ENCODE measurements at regions not wholly inside any gene's neighbourhood (a gene's known extent, or its start where the extent isn't known, plus 50 kb on each side); places are given as distances from the start of the nearest gene placed in this dataset.
"Not testable (repeated sequence)": the region's sequence is repeated elsewhere in the genome, so short reads cannot be mapped to it uniquely, and the experiment has no call there.

- no peak for TF ChIP-seq POLR2A (IDR thresholded peaks at IDR 0.05; ENCODE audit: low read depth, low read length)
- no peak for TF ChIP-seq TAF1 (IDR thresholded peaks at IDR 0.05; ENCODE audit: borderline replicate concordance, low read depth, low read length)
- no peak for TF ChIP-seq POLR2AphosphoS5 (IDR thresholded peaks at IDR 0.05; ENCODE audit: low read depth, low read length)
- DNase-seq (ENCODE audit: insufficient read length) (no peak), FAIRE-seq (no peak)
Observed at GRCh38 chr12:90773491-90773890, 181.5 kb downstream of the CCER1 start.

- TF ChIP-seq POLR2AphosphoS5 (IDR thresholded peaks at IDR 0.05; ENCODE audit: low read depth, low read length) (no peak), POLR2A (IDR thresholded peaks at IDR 0.05; ENCODE audit: low read depth, low read length) (no peak), TAF1 (IDR thresholded peaks at IDR 0.05; ENCODE audit: borderline replicate concordance, low read depth, low read length) (no peak)
- no peak for DNase-seq (ENCODE audit: insufficient read length)
- no peak for FAIRE-seq
Observed at GRCh38 chr12:90770861-90771260, 184.1 kb downstream of the CCER1 start.

DNA sequence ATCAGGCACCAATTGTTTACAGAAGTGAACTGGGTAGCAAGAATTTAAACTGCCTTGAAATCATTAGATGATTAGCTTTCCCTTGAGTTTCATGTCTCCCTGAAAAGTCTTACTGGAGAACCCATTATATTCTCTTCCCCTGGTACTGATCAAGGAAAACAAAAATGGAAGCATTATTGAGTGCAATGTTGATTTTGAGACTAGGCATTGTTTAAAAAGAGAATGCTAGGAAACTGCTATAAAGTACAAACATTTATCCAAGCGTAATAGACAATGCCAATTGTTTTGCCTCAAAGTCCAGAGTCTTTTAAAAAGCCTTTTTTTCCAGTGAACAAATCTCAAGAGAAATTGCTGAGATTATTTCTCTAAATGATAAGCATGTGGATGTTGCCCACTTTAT lies 197.0 kb downstream of the CCER1 start:
- TF ChIP-seq POLR2A (IDR thresholded peaks at IDR 0.05; ENCODE audit: low read depth, low read length) (no peak), POLR2AphosphoS5 (IDR thresholded peaks at IDR 0.05; ENCODE audit: low read depth, low read length) (no peak), TAF1 (IDR thresholded peaks at IDR 0.05; ENCODE audit: borderline replicate concordance, low read depth, low read length) (no peak)
- DNase-seq (ENCODE audit: insufficient read length) (no peak), FAIRE-seq (no peak)

- DNase-seq (ENCODE audit: insufficient read length) (no peak), FAIRE-seq (no peak)
- TF ChIP-seq TAF1 (IDR thresholded peaks at IDR 0.05; ENCODE audit: borderline replicate concordance, low read depth, low read length) = no peak
- TF ChIP-seq POLR2AphosphoS5 (IDR thresholded peaks at IDR 0.05; ENCODE audit: low read depth, low read length) = no peak
- TF ChIP-seq POLR2A (IDR thresholded peaks at IDR 0.05; ENCODE audit: low read depth, low read length) = no peak
Observed at GRCh38 chr12:90745211-90745610, 209.8 kb downstream of the CCER1 start.

DNA sequence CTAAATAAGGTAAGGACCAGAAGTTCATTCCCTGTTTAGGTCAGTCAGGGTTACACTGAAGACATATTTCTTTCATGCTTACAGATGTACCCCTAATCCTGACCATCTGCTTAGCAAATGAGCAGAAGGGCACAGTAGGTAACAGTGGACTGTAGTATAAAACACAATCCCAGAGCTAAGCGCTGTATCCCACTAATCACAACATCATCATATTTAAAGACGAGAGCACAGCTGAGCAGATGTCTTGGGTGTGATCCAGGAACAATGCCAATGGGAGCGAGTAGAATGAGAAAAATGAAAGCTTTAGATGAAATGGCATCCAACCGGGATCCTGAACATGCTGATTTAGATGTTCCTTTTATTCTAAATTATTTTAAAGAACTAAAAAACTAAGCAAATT lies 213.4 kb downstream of the CCER1 start:
- FAIRE-seq = no peak
- DNase-seq (ENCODE audit: insufficient read length) = no peak
- TF ChIP-seq POLR2A (IDR thresholded peaks at IDR 0.05; ENCODE audit: low read depth, low read length) = no peak
- TF ChIP-seq TAF1 (IDR thresholded peaks at IDR 0.05; ENCODE audit: borderline replicate concordance, low read depth, low read length) = no peak
- no peak for TF ChIP-seq POLR2AphosphoS5 (IDR thresholded peaks at IDR 0.05; ENCODE audit: low read depth, low read length)

DNA sequence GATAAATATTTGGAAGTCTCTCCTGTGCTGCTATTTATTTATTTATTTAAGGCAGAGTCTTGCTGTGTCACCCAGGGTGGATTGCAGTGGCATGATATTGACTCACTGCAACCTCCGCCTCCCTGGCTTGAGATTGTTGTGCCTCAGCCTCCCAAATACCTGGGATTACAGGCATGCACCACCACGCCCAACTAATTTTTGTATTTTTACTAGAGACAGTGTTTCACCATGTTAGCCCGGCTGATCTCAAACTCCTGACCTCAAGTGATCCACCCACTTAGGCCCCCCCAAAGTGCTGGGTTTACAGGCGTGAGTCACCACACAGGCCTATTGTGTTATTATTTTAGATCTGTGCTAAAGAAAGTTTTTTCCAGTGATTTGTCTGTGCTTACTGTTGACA lies 225.2 kb downstream of the CCER1 start:
- TF ChIP-seq POLR2AphosphoS5 (IDR thresholded peaks at IDR 0.05; ENCODE audit: low read depth, low read length) (no peak), TAF1 (IDR thresholded peaks at IDR 0.05; ENCODE audit: borderline replicate concordance, low read depth, low read length) (no peak), POLR2A (IDR thresholded peaks at IDR 0.05; ENCODE audit: low read depth, low read length) (no peak)
- FAIRE-seq = no peak
- no peak for DNase-seq (ENCODE audit: insufficient read length)

DNA sequence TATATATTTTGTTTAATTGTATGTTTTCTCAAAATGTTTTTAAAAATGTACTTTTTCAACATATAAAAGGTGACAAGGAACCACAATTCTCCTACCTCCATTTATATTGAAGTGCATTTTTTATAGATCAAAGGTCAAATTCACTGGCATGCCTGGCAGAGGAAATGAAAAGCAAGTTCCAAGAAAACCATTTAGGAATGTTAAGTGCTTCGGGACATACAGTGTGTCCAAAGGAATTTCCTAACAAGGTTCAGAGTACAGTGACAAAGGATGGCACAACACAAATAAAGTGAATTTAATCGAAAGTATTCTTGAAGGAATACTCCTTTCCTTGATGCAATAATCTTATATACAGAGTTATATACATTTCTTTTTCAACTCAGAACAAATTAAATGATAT lies 242.3 kb downstream of the CCER1 start:
- TF ChIP-seq POLR2A (IDR thresholded peaks at IDR 0.05; ENCODE audit: low read depth, low read length) (no peak), TAF1 (IDR thresholded peaks at IDR 0.05; ENCODE audit: borderline replicate concordance, low read depth, low read length) (no peak), POLR2AphosphoS5 (IDR thresholded peaks at IDR 0.05; ENCODE audit: low read depth, low read length) (no peak)
- DNase-seq (ENCODE audit: insufficient read length) (no peak), FAIRE-seq (no peak)

GRCh38 chr12:90710711-90711110 lies 244.3 kb downstream of the CCER1 start:
- DNase-seq (ENCODE audit: insufficient read length) (no peak), FAIRE-seq (no peak)
- TF ChIP-seq POLR2AphosphoS5 (IDR thresholded peaks at IDR 0.05; ENCODE audit: low read depth, low read length) (no peak), TAF1 (IDR thresholded peaks at IDR 0.05; ENCODE audit: borderline replicate concordance, low read depth, low read length) (no peak), POLR2A (IDR thresholded peaks at IDR 0.05; ENCODE audit: low read depth, low read length) (no peak)

DNA sequence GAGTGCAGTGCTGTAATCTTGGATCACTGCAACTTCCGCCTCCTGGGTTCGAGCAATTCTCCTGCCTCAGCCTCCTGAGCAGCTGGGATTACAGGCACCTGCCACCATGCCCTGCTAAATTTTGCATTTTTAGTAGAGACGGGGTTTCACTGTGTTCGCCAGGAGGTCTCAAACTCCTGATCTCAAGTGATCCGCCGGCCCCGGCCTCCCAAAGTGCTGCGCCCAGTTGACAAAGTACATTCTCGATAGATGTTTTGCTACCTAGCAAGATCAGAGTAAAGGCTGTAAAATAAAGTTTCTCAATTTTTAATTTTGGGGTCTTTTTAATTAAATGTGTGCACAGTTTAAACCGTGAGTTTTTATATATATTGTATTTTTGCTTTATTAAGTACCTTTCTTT lies 248.9 kb downstream of the CCER1 start:
- no peak for DNase-seq (ENCODE audit: insufficient read length)
- no peak for FAIRE-seq
- TF ChIP-seq POLR2A (IDR thresholded peaks at IDR 0.05; ENCODE audit: low read depth, low read length) = no peak
- no peak for TF ChIP-seq TAF1 (IDR thresholded peaks at IDR 0.05; ENCODE audit: borderline replicate concordance, low read depth, low read length)
- no peak for TF ChIP-seq POLR2AphosphoS5 (IDR thresholded peaks at IDR 0.05; ENCODE audit: low read depth, low read length)

DNA sequence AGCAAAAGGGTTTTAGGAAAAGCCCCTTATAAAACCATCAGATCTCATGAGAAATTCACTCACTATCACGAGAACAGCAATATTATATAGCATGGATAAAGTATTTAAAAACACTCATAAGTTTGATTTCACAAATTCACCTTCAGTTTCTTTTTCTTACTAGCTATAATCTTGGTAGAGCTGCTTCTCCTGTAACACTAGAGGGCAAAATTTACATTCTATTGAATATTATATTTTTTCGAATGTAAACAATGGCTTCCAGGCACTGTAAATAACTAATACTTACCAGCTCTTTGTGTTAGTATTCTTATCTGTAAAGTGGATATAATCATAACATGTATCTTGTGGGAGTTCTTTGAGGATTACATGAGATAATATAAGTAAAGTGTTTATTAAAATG lies 259.6 kb downstream of the CCER1 start:
- DNase-seq (ENCODE audit: insufficient read length) = no peak
- no peak for FAIRE-seq
- no peak for TF ChIP-seq TAF1 (IDR thresholded peaks at IDR 0.05; ENCODE audit: borderline replicate concordance, low read depth, low read length)
- no peak for TF ChIP-seq POLR2A (IDR thresholded peaks at IDR 0.05; ENCODE audit: low read depth, low read length)
- no peak for TF ChIP-seq POLR2AphosphoS5 (IDR thresholded peaks at IDR 0.05; ENCODE audit: low read depth, low read length)

DNA sequence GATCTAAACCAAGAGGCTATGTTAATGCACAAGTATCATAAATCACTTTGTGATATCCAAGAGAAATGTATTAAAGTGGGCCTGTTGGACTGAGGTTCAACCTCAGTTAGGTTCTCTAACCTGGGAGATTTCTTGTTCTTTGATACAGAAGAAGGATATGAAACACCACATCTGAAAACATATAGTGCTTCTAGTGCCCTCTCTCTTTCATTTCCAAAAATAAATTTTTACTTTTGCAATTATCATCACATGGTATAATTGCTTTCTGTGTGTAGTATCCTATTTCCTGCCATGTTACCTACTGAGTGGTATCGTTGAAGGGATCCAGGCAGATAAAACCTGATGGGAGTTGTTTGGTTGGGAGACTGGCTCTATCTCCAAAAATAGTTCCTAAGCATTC lies 264.9 kb downstream of the CCER1 start:
- no peak for TF ChIP-seq TAF1 (IDR thresholded peaks at IDR 0.05; ENCODE audit: borderline replicate concordance, low read depth, low read length)
- TF ChIP-seq POLR2A (IDR thresholded peaks at IDR 0.05; ENCODE audit: low read depth, low read length) = no peak
- no peak for TF ChIP-seq POLR2AphosphoS5 (IDR thresholded peaks at IDR 0.05; ENCODE audit: low read depth, low read length)
- no peak for DNase-seq (ENCODE audit: insufficient read length)
- FAIRE-seq = no peak

DNA sequence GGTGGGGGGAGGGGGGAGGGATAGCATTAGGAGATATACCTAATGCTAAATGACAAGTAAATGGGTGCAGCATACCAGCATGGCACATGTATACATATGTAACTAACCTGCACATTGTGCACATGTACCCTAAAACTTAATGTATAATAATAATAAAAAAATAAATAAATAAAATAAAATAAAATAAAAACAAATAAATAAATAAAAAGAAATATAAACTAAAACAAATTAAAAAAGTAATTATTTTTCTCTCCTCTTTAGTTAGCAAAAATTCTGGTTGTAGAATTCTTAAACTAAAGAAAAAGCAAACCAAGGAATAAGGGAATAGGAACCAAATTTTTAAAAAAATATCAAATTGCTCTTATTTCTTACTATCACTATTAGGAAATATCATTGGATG lies 267.3 kb downstream of the CCER1 start:
- not testable (repeated sequence) for DNase-seq (ENCODE audit: insufficient read length); FAIRE-seq

DNA sequence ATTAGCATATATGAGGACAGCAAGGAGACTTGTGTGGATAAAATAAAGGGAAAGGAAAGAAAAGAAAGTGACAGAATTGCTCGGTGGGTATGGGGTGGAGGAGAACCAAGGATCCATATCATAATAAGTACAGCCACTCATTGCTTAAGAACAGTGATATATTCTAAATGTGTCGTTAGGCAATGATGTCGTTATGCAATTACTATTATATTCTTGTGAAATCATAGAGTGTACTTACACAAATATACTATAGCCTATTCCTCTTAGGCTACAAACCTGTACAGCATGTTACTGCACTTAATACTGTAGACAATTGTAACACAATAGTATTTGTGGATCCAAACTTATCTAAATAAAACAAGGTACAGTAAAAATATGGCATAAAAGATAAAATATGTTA lies 271.1 kb downstream of the CCER1 start:
- no peak for FAIRE-seq
- no peak for DNase-seq (ENCODE audit: insufficient read length)
- TF ChIP-seq POLR2AphosphoS5 (IDR thresholded peaks at IDR 0.05; ENCODE audit: low read depth, low read length) (no peak), TAF1 (IDR thresholded peaks at IDR 0.05; ENCODE audit: borderline replicate concordance, low read depth, low read length) (no peak), POLR2A (IDR thresholded peaks at IDR 0.05; ENCODE audit: low read depth, low read length) (no peak)
